ENCODE measurements at regions not wholly inside any gene's neighbourhood (a gene's known extent, or its start where the extent isn't known, plus 50 kb on each side); places are given as distances from the start of the nearest gene placed in this dataset.
"Not testable (repeated sequence)": the region's sequence is repeated elsewhere in the genome, so short reads cannot be mapped to it uniquely, and the experiment has no call there.

DNA sequence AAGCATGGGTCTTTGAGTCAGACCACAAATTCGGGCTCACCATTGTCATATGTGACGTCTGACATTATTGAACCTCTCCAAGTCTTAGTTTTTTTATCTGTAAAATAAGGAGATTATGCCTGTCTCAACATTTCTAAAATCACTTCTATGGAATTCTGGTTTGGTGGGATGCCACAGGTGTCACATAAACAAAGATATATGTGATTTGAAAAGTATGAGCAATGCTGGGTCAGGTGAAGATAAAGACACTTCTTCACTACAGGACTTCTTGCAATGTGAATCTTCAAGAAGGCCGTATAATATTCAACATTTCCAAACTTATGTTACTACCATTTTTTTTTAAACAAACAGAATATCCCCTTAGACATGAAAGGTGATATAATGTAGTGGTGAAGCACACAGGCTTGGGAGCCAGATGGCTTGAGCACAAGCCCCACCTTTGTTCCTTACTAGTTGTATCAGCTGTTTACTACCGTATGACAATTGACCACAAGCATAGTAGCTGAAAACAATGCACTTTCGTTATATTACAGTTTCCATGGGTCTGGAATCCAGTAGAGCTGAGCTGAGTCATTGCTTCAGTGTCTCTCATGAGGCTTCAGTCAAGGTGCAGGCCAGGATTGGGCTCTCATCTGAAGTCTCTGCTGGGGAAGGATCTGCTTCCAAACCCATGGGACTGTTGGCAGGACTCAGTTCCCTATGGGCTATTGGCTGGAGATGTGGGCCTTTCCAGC lies 87.7 kb downstream of the UTP18 start:
- DNase-seq (ENCODE audit: low read depth in 2 of 2), result no peak

DNA sequence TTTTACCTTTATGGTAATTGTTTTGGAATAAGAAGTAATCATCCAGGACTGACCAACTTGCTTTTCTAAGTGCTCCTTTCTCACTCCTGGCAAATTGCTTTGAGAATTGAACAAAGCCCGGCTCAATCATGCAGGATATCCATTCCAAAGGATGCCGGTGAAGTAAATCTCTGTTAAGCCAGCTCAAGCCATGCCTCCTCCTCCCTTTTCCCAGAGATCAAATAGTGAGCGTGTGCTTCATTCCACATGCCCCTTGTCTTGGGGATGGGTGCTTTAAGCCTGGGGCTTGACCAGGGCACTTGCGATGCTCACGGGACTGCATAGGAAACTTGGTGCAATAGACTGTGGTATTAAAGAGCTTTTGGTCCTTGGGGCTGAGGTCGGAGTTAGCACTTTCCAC lies 90.7 kb downstream of the UTP18 start:
- DNase-seq (ENCODE audit: low read depth in 2 of 2), result no peak

DNA sequence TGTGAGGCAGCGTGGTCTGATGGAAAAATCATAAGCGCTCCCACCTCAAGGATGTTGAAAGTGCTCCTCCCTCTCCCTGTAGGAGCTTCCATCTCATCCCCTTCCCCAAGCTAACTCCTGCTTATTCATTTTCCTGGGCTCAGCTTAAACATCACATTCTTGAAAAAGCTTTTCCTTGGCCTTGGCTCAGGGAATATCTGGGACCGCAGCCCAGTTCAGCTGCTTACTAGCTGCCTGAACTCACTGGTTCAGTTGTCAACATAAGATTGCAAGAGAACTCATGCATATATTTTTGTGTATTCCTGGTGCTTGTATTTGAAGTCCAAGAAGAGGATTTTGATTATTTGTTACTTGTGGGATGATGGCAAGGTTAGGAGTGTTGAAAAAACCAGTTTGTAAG lies 91.5 kb downstream of the UTP18 start:
- DNase-seq (ENCODE audit: low read depth in 2 of 2), result no peak

DNA sequence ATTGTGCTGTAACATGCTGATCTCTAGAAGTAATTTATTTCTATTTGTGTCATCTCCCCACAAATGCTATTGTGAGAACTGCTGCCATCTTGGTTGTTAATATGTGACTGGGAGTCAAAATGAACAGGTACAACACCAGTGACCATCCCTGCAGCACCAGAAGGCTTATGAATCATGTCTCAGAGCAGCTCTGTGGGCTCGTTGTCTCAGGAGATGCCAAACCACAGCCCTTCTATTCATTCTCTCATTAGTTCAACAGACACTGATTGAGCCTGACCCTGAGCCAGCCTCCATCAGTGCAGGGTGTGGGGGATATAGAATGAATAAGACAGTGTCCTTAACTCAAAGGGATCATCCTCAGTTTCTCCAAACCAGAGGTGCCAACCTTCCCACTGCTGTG lies 92.5 kb downstream of the UTP18 start:
- no peak for DNase-seq (ENCODE audit: low read depth in 2 of 2)

DNA sequence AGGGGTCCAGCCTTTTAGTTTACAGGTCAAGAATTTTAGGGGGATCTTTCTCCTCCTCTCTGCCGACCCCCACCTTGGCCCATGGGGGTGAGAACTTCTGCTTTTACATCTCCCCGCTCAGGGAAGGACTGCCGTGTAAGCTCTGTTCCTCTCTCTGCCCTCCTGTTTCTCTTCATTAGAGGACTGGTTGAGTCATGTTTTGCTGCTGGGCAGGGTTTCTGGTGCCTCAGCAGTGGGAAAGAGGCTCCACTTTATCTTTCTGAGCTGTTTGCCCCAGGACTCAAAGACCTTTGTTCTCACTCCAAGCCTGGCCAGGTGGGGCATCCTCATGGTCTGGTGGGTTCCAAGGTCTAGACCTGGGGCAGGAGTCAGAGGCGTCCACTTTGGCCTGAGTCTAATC lies 93.0 kb downstream of the UTP18 start:
- DNase-seq (ENCODE audit: low read depth in 2 of 2), result no peak

DNA sequence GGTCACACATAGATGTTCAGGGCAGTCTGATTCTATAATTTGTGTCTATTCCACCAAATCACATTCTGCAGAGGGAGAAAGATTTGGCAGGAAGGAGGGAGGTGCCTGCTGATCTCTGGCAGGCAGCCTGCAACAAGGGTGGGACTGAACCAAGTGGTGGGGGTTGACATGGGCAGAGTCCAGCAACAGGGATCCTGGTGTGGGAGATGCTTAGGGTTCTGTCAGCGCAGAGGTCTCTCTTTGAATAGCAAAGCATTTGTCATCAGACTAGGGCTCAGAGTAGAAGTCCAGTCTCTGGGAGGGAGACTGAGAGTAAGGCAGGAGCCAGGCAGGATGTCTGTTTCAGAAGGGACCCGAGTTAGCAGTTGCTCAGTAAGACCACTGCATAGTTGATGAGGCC lies 94.6 kb downstream of the UTP18 start:
- DNase-seq (ENCODE audit: low read depth in 2 of 2), result no peak

DNA sequence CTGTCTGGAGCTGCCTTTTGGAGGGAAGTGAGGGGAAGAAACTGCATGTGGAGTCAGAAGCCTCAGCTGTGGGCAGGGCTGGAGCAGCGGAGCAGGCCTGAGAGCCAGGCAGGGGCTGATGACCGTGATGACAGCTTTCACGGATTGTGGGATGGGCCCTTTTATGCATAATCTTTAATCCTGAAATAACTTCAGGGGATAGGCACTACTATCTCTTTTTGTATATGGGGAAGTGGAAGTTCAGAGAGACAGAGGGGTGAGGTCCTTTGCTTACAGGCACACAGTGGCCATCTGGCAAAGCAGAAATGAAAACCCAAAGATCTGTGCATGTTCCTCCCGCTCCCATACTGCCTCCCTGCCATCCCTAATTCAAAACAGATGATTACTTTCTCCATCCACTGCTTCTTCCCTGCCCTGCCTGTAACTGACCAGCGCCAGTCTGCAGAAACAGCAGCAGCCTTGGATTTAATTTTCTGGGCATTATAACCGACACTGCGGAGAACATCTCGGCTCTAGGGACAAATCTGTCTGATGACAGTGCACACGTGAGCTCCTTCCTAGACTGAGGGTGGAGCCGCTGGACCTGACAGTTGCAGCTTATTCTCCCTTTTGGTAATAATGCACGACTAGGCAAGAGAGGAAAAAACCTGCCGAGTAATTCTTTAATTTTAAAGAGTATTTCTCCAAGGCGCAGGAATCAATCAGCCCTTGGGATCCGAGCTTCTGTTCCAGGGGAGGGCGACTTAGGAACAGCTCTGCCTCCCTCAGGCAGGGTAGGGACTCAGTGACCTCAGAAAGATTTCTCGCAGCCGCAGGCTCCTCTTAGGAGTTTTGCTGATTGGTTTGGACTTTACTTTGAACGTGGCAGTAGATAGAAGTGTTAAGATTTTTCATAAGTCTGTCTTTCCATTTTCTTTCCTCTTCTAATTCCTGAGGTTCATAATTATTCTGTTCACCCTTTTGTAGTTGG lies 95.4 kb downstream of the UTP18 start:
- no peak for DNase-seq (ENCODE audit: low read depth in 2 of 2)

DNA sequence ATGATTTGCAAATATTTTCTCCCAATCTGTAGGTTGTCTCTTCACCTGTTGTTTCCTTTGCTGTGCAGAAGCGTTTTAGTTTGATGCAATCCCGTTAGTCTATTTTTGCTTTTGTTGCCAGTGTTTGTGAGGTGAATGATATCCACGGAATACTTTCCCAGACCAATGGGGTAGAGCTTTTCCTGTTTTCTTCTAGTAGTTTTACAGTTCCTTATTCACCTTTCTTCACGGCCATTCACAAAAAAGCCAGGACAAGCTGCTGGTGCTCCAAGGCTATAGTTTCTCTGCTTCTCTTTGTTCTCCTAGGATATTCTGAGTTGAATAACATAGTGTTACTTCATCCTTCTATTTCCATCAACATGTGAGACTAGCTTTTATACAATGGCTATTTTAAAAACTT lies 98.7 kb downstream of the UTP18 start:
- no peak for DNase-seq (ENCODE audit: low read depth in 2 of 2)

DNA sequence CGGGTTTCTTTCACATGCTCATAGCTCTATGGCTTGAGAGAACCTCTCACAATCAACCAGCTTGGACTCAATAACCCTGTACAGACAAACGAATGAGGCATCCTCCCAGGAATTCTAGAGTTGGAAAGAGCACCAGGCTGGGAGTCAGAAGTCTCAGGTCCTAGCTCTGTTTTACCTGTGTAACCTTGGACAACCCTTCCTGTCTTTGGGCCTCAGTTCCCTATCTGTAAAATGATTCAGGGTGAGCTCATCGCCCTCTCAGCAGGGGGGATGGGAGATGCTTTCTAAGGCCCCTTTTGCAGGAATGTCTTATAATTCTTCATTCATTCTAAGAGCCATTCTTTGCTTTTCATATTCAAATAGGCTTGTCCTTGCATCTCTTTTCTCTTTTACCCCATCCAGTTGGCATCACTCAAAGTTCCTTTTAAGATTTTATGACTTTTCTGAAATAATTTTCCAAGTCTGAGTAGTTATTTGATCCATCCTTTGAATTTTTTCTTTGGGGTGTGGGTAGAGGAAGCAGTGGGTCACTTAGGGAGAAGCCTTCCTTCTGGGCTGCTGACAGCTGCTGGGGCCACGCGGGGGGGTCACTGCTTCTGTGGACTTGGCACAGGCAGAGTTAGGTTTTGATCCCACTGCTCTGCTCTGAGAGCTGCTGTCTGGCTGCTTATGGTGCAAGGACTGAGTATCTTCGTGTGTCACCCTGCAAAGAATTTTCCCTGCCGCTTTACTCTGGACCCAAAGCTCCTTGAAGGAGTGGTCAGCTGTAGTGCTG lies 102.7 kb downstream of the UTP18 start:
- no peak for DNase-seq (ENCODE audit: low read depth in 2 of 2)

DNA sequence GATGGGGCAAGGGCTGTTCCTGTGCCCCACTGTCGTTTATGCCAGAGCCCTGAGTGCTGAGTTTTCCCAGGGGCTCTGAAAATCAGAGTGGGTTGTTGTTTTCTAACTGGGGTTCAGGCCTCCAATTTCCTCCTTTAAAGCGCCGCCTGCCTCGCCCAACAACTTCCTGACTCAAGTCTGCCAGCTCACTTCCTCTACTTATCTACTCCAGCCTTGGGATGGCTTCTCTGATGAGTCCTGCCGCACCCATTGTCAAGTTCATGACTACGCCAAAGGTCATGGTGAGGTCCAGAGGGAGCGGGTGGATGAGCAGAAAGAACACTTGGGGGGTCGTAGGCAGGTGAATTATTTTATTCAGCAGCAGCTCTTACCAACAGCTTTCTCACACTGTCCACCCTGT lies 104.7 kb downstream of the UTP18 start:
- no peak for DNase-seq (ENCODE audit: low read depth in 2 of 2)

DNA sequence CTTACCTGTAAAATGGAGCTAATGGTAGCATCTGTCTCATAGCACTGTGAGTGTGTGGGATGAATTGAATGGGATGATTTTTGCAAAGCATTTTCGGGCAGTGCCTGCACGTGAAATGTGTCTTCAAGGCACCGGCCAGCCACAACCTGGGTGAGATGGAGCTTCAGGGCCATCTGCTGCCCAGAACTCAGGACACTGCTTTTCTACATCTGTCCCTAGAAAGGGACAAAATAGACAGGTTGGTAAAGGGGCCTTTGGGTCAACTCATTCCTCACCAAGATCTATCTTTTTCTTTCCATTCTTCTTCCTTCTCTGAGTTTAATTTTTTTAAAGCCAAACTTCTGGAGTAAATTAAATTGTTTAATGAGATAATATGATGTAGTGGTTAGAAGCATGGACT lies 106.5 kb downstream of the UTP18 start:
- no peak for DNase-seq (ENCODE audit: low read depth in 2 of 2)

DNA sequence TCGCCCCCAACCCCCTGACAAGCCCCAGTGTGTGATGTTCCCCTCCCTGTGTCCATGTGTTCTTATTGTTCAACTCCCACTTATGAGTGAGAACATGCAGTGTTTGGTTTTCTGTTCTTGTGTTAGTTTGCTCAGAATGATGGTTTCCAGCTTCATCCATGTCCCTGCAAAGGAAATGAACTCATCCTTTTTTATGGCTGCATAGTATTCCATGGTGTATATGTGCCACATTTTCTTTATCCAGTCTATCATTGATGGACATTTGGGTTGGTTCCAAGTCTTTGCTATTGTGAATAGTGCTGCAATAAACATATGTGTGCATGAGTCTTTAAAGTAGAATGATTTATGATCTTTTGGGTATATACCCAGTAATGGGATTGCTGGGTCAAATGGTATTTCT lies 107.5 kb downstream of the UTP18 start:
- DNase-seq (ENCODE audit: low read depth in 2 of 2), result not testable (repeated sequence)

DNA sequence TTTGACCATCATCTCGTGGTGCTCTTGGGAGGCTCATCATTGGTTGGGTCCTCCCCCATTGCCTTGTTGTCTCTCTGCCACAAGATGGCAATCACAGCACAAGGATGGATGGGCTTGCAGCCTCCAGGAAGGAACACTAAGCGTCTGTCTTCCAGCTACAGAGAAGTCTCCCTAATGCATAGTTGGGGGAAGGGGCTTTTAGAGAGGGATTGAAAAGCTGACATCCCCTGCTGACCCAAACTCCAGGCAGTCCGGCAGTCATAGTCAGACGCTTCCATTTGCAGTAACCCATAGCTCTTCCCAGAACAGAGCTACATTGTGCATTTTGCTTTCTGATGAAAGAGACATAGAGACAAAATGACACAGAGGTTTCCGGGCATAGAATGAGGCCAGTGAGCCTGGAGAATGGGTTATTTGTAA lies 111.4 kb downstream of the UTP18 start:
- DNase-seq (ENCODE audit: low read depth in 2 of 2), result peak in 1 of 2 donors; percentile 3

DNA sequence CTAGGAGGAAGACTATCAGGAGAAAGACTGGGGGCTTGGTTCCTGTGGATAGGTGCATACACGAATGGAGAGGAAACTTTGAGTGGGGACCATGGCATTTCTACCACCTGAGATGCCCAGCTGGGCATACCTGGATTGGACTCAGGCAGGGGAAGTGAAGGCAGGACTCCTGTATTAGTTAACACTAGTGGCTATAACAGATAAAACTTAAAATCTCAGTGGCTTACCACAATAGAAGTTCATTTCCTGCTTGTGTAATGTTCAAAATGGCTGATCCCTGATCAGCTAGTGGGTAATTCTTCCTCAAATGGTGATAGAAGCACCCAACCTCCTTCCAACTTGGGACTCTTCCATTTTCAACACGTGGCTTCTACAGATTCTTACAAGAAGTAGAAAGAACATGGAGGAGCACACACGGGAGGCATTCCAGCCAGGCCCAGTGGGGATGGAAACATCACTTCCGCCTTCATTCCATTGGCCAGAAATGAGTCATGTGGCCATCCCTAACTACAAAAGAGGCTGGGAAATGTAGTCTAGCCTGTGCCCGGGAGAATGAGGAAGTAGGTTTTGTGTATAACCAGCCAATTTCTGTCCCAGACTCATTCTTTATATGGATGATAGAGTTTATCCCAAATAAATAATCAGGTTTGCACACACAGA lies 112.1 kb downstream of the UTP18 start:
- DNase-seq (ENCODE audit: low read depth in 2 of 2), result no peak

DNA sequence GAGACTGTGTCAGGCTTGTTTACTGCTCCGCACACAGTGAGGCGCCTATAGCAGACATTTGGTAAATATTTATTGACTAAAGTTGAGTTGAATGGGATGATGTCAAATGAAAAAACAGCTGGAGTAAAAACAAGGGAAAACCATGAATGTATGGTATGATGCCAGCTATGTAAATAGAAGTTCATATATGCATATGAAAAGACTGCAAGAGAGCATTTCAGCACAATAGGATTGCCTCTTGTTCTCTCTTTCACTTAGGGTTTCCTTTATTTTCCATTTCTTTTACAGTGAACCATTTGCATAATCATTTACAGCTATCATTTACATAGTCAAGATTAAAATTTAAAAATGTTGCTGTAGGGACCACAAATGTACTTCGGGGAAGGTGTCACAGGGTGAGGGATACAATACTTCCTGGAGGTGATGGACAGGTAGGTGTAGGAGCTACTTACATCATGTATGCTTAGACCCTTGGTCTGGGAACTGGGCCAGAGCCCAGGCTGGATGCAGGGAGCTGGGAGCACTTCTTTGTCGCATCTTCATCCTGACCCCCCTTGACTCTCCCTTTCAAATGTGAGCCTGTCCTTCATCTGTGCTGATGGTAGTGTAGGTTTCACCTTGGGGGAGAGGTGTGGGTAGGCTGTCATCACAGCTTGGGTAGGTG lies 113.3 kb downstream of the UTP18 start:
- no peak for DNase-seq (ENCODE audit: low read depth in 2 of 2)

DNA sequence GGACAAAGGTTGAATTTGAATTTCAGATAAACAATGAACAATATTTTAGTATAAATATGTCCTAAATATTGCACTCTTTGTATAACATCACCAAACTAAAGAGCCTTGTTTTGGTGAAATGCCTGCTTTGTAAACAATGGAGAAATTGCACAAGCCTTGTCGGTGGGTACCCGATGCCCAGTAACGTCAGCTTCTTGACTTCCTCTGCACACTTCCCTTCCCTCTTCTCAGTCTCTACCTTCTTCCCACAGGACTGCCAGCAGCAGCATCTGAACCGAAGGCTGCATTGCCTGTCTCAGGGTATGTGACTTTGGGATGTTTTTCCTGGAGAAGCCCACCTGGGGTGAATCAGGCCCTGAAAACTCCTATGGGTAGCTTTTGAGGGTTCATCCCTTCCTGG lies 113.9 kb downstream of the UTP18 start:
- DNase-seq (ENCODE audit: low read depth in 2 of 2), result no peak

DNA sequence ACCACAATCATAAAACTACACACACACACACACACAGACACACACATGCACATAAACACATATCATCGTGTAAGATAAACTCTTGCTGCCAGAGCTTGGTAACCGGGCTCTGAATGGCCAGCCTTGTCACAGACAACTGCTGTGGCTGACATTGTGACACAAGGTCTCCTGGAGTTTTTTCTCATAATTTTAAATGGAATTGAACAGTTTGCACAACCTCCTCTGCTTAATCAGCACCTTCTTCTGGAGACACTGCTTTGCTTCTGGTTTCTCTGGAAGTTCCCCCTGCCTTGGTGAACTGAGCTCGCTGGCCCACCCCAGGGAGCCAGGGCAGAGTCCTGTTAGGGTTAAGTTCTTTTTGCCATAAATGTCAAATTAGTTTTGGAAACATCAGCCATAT lies 115.4 kb downstream of the UTP18 start:
- DNase-seq (ENCODE audit: low read depth in 2 of 2), result no peak

DNA sequence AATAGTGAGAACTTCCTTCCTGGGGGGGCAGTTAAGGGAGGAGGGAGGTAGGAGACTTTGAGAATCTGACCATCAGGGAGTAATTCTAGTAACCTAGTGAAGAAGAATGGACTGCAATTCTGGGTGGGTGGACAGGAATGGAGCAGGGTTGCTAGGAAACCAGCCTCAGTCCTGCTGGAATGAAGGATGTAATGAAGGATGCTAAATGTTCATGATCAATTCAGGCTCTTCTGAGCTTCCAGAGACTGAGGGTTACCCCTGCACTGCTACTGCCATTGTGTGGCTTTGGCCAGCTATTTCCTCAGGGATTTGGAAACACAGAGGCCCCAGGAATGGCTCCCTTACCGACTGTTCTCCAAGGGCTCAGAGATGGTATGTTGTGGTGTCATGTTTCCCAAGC lies 116.4 kb downstream of the UTP18 start:
- no peak for DNase-seq (ENCODE audit: low read depth in 2 of 2)

DNA sequence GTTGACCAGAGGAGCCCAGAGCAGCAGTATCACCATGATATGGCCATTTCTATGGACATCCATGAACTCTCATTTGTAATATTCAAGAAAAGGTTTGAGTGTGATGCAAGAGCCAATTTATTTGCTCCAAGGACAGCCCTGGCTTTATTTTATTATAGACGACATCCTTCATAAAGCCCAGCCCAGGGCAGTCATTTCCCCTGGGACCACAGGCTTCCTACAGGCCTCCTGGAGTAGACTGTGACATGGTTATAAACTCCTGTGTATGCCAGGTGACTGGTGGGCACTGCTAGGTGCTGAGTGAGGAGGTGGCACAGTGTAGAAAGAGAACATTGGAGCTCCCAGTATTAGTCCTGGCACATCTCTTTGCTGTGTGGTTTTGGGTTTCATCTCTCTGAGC lies 120.9 kb downstream of the UTP18 start:
- DNase-seq (ENCODE audit: low read depth in 2 of 2), result no peak

DNA sequence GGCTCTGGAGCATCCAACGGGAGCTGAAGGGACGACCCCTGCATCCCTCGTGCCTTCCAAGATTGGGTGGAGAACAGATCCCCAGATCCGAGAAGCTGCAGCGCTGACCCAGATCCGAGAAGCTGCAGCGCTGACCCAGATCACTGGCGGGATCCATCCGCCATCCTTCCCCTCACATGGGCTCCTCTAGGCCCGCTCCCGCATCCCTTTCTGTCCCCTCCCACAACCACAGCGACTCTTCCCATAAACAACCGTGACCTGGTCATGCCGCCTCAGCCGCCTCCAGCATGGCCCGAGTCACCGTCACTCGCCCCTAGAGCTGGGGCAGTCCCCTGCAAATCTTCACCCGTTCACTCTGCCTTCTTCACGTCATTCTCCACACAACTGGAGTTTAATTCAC lies 124.9 kb downstream of the UTP18 start:
- no peak for DNase-seq (ENCODE audit: low read depth in 2 of 2)

DNA sequence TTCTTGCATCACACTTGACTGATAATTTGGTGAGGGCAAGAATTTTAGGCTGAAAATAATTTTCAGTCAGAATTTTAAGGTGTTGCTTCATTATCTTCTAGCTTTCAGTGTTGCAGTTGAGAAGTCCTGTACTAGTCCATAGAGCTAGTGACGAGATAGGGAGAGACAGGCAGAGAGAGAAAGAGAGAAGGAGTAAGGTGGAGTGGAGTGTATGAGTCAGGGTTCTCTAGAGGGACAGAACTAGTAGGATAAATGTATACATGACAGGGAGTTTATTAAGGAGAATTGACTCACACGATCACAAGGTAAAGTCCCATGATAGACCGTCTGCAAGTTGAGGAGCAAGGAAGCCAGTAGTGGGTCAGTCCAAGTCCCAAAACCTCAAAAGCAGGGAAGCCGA lies 127.2 kb downstream of the UTP18 start:
- DNase-seq (ENCODE audit: low read depth in 2 of 2), result no peak

All from stimulated activated CD4-positive, alpha-beta T cell treated with anti-CD3 and anti-CD28 coated beads, Interleukin-15, amount 100 ng/mL, for 48 hours (primary cell).